HT1080 (cell line): ENCODE measurements at regions not wholly inside any gene's neighbourhood (a gene's known extent, or its start where the extent isn't known, plus 50 kb on each side); places are given as distances from the start of the nearest gene placed in this dataset.
A peak's percentile ranks its signal among the peaks of the same experiment; 100 is the strongest.
"Not testable (repeated sequence)": the region's sequence is repeated elsewhere in the genome, so short reads cannot be mapped to it uniquely, and the experiment has no call there.

ENCODE experiments used
- DNase-seq: peaks from one replicate; pipeline ENCODE4 v3.0.0-alpha.2; 2015; ENCODE audit warnings: low read depth

GRCh38 chr1:99444211-99444927 lies 180.1 kb downstream of the PLPPR4 start:
- DNase-seq = not testable (repeated sequence)

- no peak for DNase-seq
Observed at GRCh38 chr1:99445071-99445470, 180.8 kb downstream of the PLPPR4 start.

- DNase-seq = no peak
Observed at GRCh38 chr1:99445486-99445885, 181.2 kb downstream of the PLPPR4 start.

GRCh38 chr1:99447721-99448120 lies 183.4 kb downstream of the PLPPR4 start:
- no peak for DNase-seq

- no peak for DNase-seq
Observed at GRCh38 chr1:99455760-99456159, 190.2 kb upstream of the PALMD start.

GRCh38 chr1:99456536-99456935 lies 189.4 kb upstream of the PALMD start:
- DNase-seq = peak; percentile 29

- DNase-seq = peak; percentile 82
Observed at GRCh38 chr1:99457381-99458165, 188.3 kb upstream of the PALMD start.

GRCh38 chr1:99461499-99461898 lies 184.4 kb upstream of the PALMD start:
- no peak for DNase-seq

- DNase-seq = no peak
Observed at GRCh38 chr1:99464738-99465137, 181.2 kb upstream of the PALMD start.

- peak; percentile 75 for DNase-seq
Observed at GRCh38 chr1:99465176-99465900, 180.6 kb upstream of the PALMD start.

- no peak for DNase-seq
Observed at GRCh38 chr1:99467645-99468044, 178.3 kb upstream of the PALMD start.

GRCh38 chr1:99469550-99469971 lies 176.4 kb upstream of the PALMD start:
- DNase-seq = peak; percentile 4

- peak; percentile 26 for DNase-seq
Observed at GRCh38 chr1:99472893-99473292, 173.0 kb upstream of the PALMD start.

- DNase-seq = no peak
Observed at GRCh38 chr1:99474350-99474893, 171.5 kb upstream of the PALMD start.

GRCh38 chr1:99476058-99476457 lies 169.9 kb upstream of the PALMD start:
- no peak for DNase-seq

- DNase-seq = peak; percentile 37
Observed at GRCh38 chr1:99481391-99481996, 164.4 kb upstream of the PALMD start.

- DNase-seq = no peak
Observed at GRCh38 chr1:99482286-99482685, 163.6 kb upstream of the PALMD start.

GRCh38 chr1:99482750-99483149 lies 163.2 kb upstream of the PALMD start:
- DNase-seq = no peak

GRCh38 chr1:99490031-99490430 lies 155.9 kb upstream of the PALMD start:
- DNase-seq = no peak

GRCh38 chr1:99496067-99496466 lies 149.8 kb upstream of the PALMD start:
- peak; percentile 4 for DNase-seq

GRCh38 chr1:99497690-99498089 lies 148.2 kb upstream of the PALMD start:
- DNase-seq = no peak
